ENCODE measurements at regions not wholly inside any gene's neighbourhood (a gene's known extent, or its start where the extent isn't known, plus 50 kb on each side); places are given as distances from the start of the nearest gene placed in this dataset.

- no peak for DNase-seq (ENCODE audit: low read depth)
- Histone ChIP-seq H3K4me3 (ENCODE audit: low read depth, low read length) (no peak overlapping the region), H3K27me3 (ENCODE audit: control insufficient read depth, insufficient read depth, low read length) (no peaks in the 10 kb centered on the region), H3K36me3 (ENCODE audit: control insufficient read depth, insufficient read depth, low read length) (no peaks in the 10 kb centered on the region)
- FAIRE-seq = no peak
- TF ChIP-seq CTCF (IDR thresholded peaks at IDR 0.05; ENCODE audit: insufficient read depth, low read length, severe bottlenecking) = no peak
These were observed 51.3 kb upstream of the SAMD3 start for GRCh38 chr6:130274007-130274406.
